Muscle of arm (tissue), 1 donor: ENCODE measurements at regions not wholly inside any gene's neighbourhood (a gene's known extent, or its start where the extent isn't known, plus 50 kb on each side); places are given as distances from the start of the nearest gene placed in this dataset.
"Not testable (repeated sequence)": the region's sequence is repeated elsewhere in the genome, so short reads cannot be mapped to it uniquely, and the experiment has no call there.

Source experiments
- DNase-seq: peaks from one replicate; pipeline ENCODE4 v3.0.0-alpha.2; 2013

- DNase-seq: peak; percentile 51
Observed at GRCh38 chr21:27380303-27380702, 413.4 kb upstream of the ADAMTS5 start.

DNA sequence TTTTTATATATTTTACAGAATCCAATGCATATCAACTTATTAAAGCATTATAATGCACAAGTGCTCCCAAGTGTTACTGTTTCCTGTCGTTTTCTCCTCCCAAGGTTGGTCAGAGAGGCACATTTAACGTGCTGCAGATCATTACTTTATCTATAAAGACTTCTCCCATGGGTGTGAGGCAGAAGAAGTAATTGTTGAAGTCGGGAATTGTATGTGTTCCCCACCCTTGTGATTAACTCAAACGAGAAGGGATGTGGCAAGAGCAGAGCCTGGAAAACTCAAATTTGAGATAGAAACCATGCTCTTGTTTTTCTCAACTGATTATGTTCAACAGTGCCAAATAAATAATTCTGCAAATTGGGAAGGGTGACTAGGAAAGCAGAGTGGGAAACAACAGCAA is 412.5 kb upstream of the ADAMTS5 start:
- no peak for DNase-seq

GRCh38 chr21:27372381-27372780 is 405.5 kb upstream of the ADAMTS5 start:
- DNase-seq: no peak

DNA sequence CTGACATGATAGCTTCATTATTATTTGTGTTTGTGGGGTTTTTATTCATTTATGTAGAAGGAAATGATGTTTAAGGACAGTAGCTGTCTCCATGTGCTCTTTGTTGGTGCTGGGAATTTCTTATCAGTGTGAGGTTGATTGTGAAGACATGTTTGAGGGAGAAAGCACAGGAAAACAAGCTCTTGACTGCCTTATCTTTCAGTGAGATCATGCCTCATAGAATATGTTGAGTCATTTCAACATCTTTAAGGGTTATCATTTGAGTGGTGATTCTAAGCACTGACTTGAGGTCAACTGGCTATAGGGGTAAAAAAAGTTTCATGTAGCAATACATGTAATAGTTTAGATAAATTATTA is 405.1 kb upstream of the ADAMTS5 start:
- no peak for DNase-seq

DNA sequence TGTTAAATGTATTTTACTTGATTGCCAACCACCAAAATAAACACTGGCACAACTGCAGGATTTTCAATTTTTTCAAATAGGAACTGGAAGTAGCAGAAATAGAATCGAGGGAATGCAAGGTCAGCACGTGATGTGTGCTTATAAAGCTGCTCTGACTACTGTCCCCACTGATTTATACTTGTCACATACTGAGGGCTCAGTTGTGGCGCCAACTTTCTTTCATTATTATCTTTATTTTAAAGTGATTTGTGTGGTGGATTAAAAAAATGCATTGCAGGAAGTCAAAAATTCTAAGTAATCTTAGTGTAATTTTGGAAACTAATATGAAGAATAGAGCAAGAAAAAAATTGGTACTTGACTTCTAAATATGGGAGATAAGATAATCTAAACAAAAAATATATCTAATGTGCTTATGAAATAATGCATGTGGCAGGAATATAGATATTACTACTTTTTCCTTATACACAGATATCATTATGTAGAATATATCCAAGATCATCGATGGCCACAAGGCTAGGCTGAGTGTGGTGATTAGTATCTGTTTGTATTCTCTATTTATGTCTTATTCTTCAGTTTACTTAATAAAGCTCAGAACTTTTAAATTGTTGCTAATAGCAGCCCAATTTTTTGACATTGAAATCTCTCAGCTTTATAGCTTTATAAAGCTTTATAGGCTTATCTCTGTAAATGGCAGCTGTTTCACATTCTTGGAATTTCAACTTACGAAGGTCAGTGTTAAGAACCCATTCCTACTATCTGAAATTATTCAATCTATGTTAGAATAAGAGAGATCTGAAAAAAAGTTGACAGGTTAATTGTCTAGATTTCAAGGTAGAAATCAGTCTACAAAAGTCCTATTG is 404.5 kb upstream of the ADAMTS5 start:
- no peak for DNase-seq

DNA sequence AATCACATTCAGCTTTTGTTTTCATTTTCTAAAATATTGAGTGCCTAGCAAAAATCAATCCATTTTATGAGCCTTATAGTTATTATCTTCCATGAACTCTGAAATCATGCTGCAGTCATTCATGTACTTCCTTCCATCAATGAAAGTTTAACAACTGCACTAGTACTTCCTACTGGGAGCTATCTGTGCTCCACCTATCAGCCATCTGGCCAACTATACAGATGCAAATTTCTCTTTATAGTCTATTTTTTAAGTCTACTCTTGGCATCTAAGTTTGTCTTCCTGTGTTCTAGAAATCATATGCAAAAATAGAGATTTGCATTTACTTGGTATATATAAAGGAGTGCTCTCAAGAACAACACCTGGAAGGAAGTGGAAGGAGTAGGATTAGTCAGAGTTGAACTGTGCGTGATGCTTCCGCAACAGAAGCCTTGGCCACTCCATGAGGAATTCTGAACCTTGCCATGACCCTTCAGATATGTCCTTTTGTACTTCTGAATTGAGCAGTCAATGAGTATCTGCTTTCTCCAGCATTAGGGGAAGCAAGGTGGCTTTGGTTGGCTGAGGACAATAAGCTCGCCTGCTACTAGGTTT is 403.2 kb upstream of the ADAMTS5 start:
- no peak for DNase-seq

GRCh38 chr21:27369234-27369633 is 402.3 kb upstream of the ADAMTS5 start:
- DNase-seq: no peak

DNA sequence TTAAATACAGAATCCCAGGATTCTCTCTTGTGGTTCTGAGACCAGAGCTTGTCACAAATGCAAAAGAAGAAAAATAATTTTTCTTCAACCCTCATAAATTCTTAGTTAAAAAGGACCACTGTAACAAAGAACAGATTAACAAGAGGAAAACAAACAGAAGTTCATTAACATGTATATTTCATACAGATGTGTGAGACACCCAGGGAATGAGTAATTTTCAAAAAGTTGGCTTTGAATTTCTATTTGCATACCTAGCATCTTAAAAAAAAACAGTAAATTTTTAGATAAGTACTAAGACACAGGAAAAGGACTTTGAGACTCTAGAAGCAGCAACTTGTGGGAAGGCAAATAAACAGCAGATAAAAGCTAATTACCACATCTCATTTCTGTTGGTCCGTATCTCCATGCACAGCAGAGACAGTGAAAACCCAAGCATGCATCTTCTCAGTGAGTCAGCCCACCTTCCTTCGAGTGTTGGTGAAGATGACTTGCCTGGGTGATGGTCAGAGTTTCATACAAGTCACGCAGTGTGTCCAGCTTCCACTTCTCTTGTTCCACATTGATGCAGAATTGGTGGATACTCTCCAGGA is 399.9 kb upstream of the ADAMTS5 start:
- no peak for DNase-seq

DNA sequence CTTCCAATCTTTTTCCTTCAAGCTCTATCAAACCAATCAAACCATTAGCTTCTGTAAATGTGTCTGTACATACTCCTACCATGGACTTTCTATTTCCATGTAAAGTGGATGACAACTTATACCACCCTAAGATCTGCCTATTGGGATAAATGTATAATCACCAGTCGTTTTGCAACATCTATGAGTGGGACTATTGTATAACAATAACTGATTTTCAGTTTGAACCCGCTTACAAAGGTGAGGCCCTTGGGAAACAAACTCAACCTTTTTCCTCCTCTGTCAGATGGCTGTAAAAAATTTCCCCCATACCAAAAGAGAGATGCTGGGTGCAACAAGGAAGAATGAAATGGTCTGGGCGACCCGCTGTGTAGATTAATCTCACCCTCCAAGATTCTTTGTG is 399.1 kb upstream of the ADAMTS5 start:
- no peak for DNase-seq

GRCh38 chr21:27365394-27365793 is 398.5 kb upstream of the ADAMTS5 start:
- DNase-seq: no peak

DNA sequence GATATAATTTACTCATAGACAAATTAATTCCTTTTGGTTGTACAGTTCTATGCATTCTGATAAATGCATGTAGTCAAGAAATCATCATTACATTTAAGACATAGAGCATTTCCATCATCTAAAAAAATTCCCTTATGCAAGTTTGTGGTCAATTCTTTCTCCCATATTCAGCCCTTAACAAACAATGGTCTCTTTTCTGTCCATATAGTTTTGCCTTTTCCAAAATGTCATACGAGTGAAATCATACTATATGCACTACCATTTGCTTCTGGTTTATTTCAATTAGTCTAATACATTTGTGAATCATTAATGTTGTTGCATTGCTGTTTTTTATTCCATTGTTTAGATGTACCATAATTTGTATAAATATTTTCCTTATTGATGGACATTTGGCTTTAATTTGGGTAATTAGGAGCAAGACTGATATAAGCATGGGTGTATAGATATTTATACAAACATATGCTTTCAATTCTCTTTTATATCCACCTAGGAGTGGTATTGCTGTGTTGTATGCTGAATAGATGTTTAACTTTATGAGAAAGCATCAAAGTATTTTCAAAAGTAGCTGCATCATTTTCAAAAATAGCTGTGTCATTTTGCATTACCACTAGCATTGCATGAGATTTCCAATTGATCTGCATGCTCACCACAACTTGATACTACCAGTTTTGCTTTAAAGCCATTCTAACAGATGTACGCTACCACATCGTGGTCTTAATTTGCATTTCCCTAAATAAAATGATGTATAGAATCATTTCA is 397.0 kb upstream of the ADAMTS5 start:
- DNase-seq: no peak

- no peak for DNase-seq
Observed at GRCh38 chr21:27362249-27362648, 395.4 kb upstream of the ADAMTS5 start.

GRCh38 chr21:27359141-27359540 is 392.3 kb upstream of the ADAMTS5 start:
- no peak for DNase-seq

GRCh38 chr21:27352885-27353284 is 386.0 kb upstream of the ADAMTS5 start:
- no peak for DNase-seq

DNA sequence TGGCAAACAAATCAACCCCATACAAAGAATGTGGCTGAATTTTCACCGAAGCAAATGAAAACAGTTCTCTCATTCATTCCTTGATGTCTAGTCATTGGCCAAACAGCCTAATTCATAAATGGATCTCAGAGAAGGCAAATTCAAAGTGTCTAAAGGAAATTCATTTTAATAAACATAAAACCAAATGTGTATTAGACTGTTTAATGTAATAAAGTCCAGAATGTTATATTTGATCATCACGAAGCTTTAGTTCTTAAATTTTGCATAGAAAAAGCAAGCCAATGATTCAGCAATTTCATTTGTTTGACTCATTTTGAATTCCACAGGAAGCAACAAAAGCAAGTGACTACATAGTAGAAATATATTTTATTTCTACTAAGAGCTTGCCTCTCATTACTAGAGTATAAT is 379.2 kb upstream of the ADAMTS5 start:
- DNase-seq: no peak

GRCh38 chr21:27339902-27340301 is 373.0 kb upstream of the ADAMTS5 start:
- no peak for DNase-seq

- DNase-seq: not testable (repeated sequence)
Observed at GRCh38 chr21:27338007-27338406, 371.1 kb upstream of the ADAMTS5 start.

DNA sequence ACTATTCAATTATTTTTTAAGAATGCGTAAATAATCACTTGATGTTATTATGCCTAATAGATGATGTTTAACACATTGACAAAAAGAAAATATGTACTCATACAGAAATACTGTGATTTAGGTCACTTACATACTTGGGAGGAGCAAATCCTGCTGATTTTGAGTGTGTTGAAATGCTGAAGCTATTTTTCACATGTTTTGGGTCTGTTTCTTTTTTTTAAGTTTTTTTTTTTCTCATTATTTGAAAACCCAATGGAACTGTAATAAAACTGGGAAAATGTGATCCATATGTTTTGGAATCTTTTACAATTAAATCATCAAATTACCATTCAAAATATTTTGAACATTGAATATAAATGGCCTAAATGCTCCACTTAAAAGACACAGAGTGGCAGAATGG is 366.2 kb upstream of the ADAMTS5 start:
- peak; percentile 42 for DNase-seq

GRCh38 chr21:27329255-27329851 is 362.5 kb upstream of the ADAMTS5 start:
- DNase-seq: peak; percentile 77

- no peak for DNase-seq
Observed at GRCh38 chr21:27326301-27326700, 359.4 kb upstream of the ADAMTS5 start.

- DNase-seq: no peak
Observed at GRCh38 chr21:27323331-27323730, 356.4 kb upstream of the ADAMTS5 start.

- DNase-seq: peak; percentile 52
Observed at GRCh38 chr21:27321791-27322190, 354.9 kb upstream of the ADAMTS5 start.
